ENCODE measurements at regions not wholly inside any gene's neighbourhood (a gene's known extent, or its start where the extent isn't known, plus 50 kb on each side); places are given as distances from the start of the nearest gene placed in this dataset.

GRCh38 chr9:72453797-72454196 lies 67.6 kb upstream of the TMC1 start:
- TF ChIP-seq, protein P1, sequence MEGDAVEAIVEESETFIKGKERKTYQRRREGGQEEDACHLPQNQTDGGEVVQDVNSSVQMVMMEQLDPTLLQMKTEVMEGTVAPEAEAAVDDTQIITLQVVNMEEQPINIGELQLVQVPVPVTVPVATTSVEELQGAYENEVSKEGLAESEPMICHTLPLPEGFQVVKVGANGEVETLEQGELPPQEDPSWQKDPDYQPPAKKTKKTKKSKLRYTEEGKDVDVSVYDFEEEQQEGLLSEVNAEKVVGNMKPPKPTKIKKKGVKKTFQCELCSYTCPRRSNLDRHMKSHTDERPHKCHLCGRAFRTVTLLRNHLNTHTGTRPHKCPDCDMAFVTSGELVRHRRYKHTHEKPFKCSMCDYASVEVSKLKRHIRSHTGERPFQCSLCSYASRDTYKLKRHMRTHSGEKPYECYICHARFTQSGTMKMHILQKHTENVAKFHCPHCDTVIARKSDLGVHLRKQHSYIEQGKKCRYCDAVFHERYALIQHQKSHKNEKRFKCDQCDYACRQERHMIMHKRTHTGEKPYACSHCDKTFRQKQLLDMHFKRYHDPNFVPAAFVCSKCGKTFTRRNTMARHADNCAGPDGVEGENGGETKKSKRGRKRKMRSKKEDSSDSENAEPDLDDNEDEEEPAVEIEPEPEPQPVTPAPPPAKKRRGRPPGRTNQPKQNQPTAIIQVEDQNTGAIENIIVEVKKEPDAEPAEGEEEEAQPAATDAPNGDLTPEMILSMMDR (IDR thresholded peaks at IDR 0.05): no peak
- TF ChIP-seq POLR2A (IDR thresholded peaks at IDR 0.05): no peak
- no peak for TF ChIP-seq EP300 (IDR thresholded peaks at IDR 0.05; ENCODE audit: low read depth)
- no peak for TF ChIP-seq POLR2AphosphoS5 (IDR thresholded peaks at IDR 0.05)

Measured in transverse colon (tissue), 4 donors.